ENCODE measurements at regions not wholly inside any gene's neighbourhood (a gene's known extent, or its start where the extent isn't known, plus 50 kb on each side); places are given as distances from the start of the nearest gene placed in this dataset.

GRCh38 chr11:69877235-69877634 is 58.0 kb upstream of the FGF3 start:
- no peak for TF ChIP-seq CTCF (IDR thresholded peaks at IDR 0.05 in 4 of 5, conservative IDR thresholded peaks at IDR 0.05 in 1 of 5)
- TF ChIP-seq POLR2A (IDR thresholded peaks at IDR 0.05), result no peak
